GM21447 (cell line): ENCODE measurements at regions not wholly inside any gene's neighbourhood (a gene's known extent, or its start where the extent isn't known, plus 50 kb on each side); places are given as distances from the start of the nearest gene placed in this dataset.

Experiments
- ATAC-seq: cut with Tn5 transposase; IDR thresholded peaks from one replicate; pipeline ENCODE4 v1.9.1; 2021; ENCODE audit not compliant: unreplicated experiment

DNA sequence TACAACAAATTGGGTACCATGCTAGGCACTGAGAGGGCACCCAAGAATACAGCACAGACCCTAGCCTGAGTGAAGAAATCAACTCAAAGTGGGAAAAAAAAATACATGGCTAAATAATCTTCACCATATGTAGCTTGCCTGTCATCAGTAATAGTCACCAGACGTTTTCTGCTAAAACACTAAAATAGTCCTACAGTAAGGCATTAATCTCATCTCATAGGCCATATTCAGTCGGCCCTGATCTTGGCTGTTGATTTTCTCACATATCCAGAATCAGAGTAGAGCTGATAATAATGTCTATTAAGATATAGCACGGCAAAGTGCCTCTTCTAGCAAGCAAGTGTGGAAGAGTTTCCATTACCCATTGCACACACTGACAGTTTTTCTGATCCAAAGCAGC is 322.1 kb upstream of the SLC30A5 start:
- ATAC-seq, result no peak

DNA sequence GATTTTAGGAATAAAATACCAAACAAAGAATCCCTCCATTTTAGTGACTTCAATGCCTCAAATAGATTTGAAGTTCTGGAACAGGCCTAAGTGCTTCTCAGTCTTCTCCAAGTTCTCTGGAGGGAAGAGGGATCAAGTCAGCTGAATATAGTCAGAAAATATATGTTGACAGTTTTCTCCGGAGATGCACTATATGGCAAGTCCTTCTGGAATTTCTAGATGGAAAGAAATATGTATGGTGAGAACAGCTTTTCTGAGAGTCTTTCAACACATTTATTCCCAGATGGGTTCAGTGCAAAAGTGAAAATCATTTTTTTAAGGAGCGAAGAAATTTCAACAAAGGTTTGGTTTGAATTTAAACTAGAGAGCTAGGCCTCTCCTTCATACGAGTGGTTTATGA is 317.4 kb upstream of the SLC30A5 start:
- ATAC-seq, result no peak

DNA sequence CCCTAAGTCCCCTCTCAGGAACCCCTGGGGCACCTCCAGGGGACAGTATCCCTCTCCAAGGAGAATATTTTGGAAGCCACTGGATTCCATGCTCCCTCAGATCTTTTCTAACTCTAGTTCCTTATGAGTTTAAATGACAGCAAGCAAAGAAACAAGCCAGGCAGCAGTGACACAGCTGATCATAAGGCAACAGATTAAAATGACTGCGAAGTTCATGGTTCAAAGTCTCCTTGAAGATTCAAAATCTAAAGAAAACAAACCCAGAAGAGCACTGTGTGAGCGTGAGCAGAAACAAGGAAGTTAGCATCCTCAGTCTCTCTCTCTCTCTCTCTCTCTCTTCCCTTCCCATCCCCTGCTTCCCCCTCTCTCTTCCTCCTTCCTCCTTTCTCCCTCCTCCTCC is 316.7 kb upstream of the SLC30A5 start:
- no peak for ATAC-seq

DNA sequence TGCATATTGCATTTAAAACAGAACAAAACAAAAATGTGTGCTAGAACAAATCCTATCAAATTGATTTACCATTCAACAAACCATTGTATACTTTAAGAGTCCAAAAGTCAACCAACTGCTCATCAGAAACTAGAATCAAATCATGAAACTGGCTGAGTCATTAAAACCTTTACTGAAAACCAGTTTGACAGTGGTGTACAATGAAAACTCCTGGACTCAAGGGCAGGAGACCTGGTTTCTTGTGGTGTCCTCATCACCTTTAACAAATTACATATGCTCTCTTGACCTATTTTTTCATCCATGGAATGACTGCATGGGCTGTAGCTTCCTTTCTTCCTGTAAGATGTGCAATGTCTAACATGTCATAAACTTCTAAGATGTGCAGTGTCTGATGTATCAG is 315.3 kb upstream of the SLC30A5 start:
- ATAC-seq, result no peak

DNA sequence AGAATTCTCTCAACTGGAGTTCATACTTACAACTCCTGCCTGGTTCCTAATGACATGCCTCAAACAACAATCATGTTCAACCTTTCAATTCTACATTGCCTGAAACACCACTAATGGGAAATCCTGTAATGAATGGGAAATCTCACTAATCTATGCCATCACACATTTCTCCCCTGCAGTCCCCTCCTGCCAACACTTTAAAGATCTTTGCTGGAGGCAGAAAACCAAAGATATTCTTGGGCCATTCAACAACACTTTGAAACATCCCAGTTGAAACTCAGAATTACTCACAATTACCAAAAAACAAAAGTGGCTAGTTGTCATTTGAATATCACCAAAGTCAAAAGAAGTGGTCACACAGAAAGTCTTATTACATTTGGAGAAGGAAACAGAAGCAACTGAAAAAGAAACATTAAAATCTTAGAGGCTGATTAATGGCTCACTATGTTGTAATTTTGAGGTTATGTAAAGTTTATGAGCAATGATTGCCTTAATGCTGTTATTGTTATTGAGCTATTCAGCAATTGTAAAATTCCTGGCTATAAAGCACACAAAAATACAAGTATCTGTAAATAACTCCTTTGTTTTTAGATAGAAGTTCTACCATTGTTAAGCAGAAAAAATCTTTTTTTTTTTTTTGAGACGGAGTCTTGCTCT is 313.4 kb upstream of the SLC30A5 start:
- ATAC-seq, result no peak

DNA sequence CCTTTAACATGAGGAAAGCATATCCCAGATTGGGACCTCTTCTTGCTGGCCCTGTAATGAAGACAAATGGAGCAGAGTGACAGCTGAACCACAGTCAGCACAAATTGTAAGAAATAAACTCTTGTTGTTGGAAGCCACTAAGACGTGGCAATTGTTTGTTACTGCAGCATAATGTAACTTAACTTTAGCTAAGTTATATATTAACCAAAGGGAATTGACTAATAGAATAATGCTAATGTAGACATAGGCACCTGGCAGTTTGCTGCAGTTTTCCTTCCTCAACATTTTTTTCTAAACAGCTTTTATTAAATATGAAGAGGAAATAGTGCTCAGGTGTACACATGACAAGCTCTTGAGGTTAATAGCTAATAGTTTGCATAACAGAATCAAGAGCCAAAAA is 300.7 kb upstream of the SLC30A5 start:
- ATAC-seq, result no peak

DNA sequence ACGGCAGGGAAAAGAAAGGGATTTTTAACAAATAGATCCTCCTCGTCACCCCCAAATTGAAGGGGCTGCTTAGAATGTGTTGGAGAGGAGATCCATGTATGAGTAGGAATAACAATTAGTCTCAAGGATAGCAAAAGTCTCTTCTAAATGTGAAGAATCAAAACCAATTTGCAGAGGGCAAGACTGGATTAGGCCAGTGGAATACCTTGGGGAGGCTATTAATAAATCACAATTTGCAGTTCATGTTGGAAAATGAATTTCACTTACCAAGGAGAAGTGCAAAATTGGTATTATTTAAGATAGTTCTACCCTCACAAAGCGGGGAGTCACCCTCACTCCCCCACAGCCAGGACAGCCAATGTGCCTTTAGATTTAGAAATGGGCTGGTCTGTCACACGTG is 299.8 kb upstream of the SLC30A5 start:
- no peak for ATAC-seq

DNA sequence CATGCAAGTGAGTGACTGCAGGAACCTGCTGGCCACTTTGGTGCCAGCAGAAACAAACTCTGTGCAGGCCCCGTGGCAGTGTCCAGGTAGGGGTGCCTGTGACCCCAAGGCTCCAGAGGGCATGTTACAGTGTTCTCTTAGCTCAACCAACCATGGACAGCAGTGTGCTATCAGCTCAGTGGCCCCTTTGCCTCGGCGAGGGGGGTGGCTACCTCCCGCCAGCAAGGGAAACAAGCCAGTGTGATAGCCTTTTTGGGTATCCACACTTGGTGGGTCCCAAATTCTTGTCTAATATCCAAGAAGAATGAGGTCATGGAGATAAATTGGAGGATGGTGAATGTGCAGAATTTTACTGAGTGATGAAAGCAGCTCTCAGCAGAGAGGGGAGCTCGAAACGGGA is 298.6 kb upstream of the SLC30A5 start:
- ATAC-seq, result no peak

DNA sequence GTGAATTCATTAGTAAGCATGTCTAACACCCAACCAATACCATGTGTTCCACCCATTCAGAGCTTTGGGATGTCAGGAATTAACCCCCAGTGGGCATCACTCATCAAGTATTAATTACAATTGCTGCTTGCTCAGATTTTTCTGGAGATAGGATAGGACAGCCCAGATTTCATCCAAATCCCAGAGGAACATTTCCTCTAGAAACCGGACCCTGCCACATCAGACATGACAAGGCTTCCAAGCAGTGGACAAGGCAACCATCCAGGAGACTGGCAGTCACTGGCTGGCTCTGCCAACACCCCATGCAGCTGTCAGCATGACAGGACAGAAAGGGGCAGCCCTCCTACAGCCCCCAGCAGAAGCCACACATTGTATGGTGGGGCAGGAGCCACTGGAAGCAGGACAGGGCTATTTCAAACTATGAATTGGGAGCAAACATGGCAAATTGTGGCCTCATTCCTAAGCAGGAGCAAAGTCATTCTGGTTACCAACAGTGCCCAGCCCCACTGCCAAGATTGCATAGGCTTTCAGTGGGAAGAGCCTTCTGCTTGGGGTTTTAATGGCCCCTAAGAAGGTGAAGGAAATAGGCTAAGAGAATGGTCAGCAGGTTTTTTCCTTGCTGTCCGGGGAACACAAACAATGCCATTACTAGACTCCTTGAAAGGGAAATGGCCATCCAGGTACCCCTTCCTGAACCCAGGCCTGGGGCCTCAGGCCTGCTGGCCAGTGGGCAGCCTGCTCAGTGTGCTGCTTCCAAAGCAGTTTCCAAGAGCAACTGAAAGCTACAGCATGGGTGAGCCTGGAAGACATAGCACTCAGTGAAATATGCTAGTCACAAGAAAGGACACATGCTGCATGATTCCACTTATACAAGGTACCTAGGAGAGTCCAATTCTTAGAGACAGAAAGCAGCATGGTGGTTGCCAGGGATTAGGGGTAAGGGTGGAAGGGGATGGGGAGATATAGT is 294.7 kb upstream of the SLC30A5 start:
- ATAC-seq, result no peak

DNA sequence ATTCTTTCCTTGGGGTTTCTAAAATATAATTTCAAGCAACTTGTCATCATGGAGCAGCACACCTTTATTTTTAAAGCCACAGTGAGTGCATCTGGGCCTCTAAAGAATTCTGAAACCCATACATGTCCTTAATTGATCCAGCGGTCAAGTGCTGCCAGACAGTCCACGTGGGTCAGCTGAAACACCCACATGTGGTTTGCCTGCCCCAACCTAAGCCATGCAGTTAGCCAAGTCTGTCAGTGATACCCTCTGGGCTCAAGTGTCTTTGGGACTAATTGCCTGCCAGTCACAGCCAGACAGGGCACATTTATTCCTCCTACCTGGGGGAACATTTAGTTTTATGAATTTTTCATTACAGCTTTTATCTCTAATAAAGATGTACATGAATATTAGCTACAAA is 291.4 kb upstream of the SLC30A5 start:
- ATAC-seq, result no peak

DNA sequence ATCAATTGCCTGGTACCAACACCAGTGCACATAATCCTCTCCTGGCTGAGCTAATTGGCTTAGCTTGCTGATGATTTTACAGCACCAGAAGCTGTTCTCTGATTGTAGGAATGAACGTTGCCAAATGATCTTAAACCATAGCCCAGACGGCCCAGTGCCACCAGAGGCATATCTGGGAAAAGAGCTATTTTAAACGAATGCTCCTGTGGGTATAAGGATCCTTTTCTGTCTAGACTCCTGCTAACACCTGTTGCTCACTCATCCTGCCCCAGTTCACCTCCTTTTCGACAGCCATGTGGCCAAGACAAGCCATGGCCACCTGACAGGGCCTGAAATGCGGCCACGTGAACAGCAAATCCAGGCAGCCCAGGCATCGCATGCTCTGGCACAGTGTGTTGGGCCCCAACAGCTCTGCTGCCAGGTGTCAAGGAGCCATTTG is 289.9 kb upstream of the SLC30A5 start:
- no peak for ATAC-seq

DNA sequence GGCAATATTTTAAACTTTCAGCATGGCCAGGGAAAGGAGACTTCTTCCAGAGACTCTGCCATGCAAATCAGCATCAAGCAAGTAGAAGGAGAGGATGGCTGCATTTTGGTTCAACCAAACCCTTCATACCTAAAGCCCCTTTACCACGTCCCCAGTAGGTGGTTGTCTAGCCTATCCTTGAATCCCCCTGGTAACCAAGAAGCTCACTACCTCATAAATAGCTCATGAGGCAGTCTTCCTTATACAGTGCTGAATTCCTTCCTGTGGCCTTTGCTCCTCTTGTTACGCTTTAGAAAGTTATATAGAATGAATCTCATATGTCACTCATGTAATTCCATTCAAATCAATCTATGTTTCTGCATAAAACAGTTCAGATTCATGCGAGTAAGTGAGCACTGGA is 289.5 kb upstream of the SLC30A5 start:
- ATAC-seq, result no peak

DNA sequence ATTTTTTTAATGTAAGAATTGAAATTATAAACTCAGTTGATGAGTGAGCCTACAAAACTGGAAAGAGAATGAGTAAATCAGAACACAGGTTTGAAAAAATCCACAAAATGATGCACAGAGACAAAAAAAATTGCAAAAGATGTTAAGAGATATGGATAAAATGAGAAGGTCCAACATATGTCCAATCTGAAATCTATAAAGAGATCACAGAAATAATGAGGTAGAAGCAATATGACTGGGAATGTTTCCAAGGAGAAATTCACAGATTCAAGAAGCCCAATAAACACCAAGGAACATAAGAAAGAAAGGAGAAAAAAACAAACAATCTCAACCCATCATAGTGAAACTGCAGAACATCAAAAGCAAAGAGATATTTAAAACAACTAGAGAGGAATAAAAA is 288.4 kb upstream of the SLC30A5 start:
- no peak for ATAC-seq

DNA sequence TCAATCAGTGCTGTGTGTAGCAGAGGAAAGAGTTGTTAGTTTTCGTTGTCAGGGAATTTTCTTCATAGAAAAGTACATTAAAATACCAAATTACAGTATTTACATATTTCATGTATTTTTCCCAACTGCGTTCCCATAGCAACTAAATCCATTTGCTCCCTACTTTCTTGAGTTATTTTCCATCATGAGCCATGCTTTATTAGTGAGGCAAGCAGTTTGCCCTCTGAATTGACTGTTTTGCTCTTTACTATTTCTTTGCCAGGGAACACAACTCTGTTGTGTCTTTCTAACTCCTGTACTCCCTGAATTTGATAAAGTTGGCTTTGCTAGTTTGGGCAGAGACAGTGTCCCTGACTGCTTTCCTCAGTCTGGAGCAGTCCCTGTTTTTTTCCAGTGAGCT is 276.2 kb upstream of the SLC30A5 start:
- no peak for ATAC-seq

DNA sequence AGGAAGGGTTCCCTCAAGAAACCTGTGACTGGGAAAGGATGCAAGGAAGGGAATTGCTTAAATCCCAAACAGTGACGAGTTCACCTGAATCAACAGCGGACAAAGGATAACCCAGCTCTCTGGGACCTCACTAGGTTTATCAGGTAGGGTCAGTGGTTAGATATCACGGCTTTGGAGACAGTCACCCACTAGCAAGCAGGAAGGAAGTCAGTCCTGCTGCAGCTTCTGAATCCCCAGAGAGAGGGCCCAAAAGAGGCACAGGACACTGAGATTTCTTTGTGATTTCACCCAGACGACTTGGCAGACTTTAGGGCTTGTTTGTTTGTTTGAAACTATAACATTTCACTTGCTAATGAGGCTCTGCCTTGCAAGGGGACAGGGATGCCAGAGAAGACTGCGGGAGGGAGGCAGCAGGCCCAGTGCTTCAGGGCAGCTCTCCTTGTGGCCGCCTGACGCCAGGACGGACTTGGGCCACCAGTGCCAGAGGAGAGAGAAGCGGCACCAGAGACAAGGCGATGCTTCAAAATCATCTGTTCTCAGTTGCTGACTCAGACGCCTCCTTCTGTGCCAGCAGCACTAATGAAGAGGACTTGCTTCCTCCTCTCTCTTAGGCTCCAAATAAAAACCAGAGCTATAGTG is 275.6 kb upstream of the SLC30A5 start:
- ATAC-seq, result no peak

DNA sequence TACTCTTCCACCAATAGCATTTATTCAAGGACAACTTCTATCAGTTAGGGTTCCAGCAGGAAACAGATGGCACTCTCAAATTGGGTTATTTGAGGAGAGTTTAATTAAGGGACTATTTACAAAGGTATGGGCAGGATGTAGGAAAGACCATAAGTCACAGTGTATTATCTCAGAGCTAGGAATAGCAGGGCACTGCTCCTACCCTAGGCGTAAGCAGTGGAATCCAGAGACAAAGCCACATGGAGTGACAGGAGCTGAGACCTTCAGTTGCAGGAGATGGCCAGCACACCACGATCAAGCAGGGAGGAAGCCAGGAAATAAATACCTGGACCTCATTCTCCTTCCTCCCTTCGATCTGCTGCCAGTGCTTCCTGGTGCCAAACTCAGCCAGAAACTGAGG is 274.9 kb upstream of the SLC30A5 start:
- no peak for ATAC-seq

DNA sequence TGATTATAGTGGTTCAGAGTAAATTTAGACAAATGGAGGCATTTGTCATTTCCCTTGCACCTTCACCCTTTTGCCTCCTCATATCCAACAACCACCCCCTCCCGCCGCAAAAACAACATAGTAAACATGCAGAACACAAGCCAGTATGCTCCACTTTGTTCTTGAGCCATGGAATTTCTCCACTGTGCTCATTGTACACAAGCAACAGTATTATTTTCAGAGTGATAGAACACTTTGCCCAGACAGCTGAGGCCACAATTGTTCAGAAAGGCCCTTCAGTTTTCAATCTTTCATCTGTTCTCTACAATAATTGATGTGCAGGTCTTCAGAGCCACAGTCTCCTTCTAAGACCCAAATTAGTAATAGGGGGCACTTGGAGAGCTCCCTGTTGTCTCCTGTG is 272.8 kb upstream of the SLC30A5 start:
- ATAC-seq, result no peak

DNA sequence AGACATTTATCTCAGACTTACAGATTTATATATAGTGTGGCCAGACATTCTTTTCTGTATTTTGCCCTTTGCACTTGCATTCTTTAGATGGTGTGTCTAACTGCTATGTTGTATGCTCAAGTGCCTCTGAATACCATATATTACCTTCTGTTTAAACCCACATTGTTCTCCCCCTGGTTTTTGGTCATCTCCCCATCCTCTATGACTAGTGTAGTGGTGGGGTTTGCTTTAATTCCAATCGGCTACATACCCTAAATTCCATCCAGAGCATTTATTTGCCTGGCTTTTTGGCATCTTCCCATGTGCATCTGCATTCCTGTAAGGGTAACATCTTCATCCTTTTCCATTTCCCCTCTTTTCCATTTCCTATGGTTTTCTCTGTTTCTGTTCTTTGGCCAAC is 271.0 kb upstream of the SLC30A5 start:
- no peak for ATAC-seq

DNA sequence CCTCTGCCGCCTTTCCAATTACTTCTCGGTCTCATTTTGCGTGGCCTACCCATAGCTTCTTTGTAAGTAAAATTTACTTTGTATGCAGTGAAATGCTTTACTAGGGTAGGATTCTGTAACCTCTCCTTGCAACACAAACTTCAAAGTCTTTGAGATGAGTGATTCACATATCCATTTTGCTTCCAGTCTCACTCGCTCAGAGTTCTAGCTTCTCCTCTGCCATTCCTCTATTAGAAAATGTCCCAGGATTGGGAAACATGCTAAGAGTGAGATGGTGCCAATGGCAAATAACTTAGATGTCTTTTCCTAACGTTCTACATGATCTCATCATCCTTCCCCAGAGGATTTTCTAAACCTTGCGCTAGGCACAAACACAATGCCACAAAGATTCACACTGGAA is 270.5 kb upstream of the SLC30A5 start:
- ATAC-seq, result no peak

DNA sequence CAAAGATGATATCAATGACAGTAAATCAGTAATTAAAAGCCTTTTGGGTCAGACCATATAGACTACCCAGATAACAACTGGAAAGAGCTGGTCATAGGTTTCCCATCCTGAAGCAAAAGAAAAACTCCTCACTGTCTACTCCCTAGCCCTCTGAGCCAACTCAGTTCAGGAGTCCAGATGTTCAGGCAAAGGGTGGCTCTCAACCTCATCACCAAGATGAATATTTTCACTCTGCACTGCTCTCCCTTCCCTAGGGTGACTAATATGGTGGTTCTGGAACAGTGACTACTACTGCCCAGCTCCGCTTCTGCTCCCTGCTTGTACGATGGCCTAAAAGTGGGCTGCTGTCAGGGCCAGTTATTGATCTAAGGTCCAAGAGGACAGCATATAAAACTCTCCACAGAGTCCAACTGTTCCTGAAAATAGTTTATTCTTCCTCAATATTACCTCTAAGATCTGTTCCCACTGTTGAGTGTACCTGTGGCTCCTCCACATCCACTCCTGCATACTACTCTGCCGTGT is 263.4 kb upstream of the SLC30A5 start:
- no peak for ATAC-seq

DNA sequence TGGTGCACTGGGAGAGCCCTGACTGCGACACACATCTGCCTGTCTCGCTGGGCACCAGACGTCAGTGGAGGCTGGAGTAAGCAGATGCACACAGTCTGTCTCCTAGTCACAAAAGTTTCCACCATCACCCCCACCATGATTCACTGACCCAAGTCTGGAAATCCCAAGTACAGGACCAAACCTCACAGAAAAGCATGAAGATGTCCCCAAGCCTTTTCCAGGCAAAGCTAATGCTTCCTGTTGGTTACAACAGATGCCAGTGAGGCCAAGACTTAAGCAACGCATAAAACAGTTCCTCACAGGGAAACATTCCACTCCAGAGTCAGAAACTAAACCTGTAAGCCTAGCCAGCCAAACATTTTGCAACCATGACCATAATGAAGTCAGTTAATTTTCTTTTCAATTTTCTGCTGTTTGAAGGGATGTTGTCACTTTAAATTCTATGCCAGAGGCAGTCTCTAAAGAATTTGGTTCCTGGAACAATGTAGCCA is 259.3 kb upstream of the SLC30A5 start:
- ATAC-seq, result no peak
